Small intestine (tissue), 7 donors: ENCODE measurements at regions not wholly inside any gene's neighbourhood (a gene's known extent, or its start where the extent isn't known, plus 50 kb on each side); places are given as distances from the start of the nearest gene placed in this dataset.

Experiments used
- DNase-seq, 2 donors: peaks; one replicate each; pipeline versions ENCODE4 v3.0.0 to v3.0.0-alpha.2; 2013
- FAIRE-seq: peaks from 2 replicates; lab custom pipeline; 2012; peaks lifted over from hg19 to GRCh38; lab: Jason Lieb, UNC
- H3K27ac ChIP-seq, 3 donors: one replicate each; pipeline ENCODE4 v1.5.1; 2013; ENCODE audit warnings: low read length in 2 of 3, mild to moderate bottlenecking in 2 of 3, control low read depth in 1 of 3, inconsistent platforms in 1 of 3, low read depth in 1 of 3, moderate library complexity in 1 of 3
- H3K27me3 ChIP-seq, 3 donors: one replicate each; pipeline ENCODE4 v1.6.1; 2013; ENCODE audit warnings: low read length in 3 of 3, inconsistent platforms in 1 of 3; ENCODE audit not compliant: control insufficient read depth in 3 of 3, insufficient read depth in 3 of 3
- H3K36me3 ChIP-seq, 3 donors: one replicate each; pipeline ENCODE4 v1.6.1; 2013; ENCODE audit warnings: low read length in 3 of 3, inconsistent platforms in 1 of 3, low read depth in 1 of 3, mild to moderate bottlenecking in 1 of 3, moderate library complexity in 1 of 3; ENCODE audit not compliant: control insufficient read depth in 3 of 3, insufficient read depth in 2 of 3
- H3K4me1 ChIP-seq, 3 donors: one replicate each; pipeline ENCODE4 v1.6.1; 2013; ENCODE audit warnings: low read length in 2 of 3, inconsistent platforms in 1 of 3, low read depth in 1 of 3, mild to moderate bottlenecking in 1 of 3, moderate library complexity in 1 of 3; ENCODE audit not compliant: control insufficient read depth in 3 of 3, insufficient read depth in 2 of 3
- H3K4me3 ChIP-seq, 3 donors: one replicate each; pipeline ENCODE4 v1.5.1; 2013; ENCODE audit warnings: low read length in 3 of 3, control low read depth in 1 of 3, inconsistent platforms in 1 of 3, low read depth in 1 of 3, mild to moderate bottlenecking in 1 of 3, moderate library complexity in 1 of 3
- H3K9me3 ChIP-seq, 2 donors: one replicate each; pipeline ENCODE4 v1.6.1; 2013; ENCODE audit warnings: low read depth in 1 of 2, low read length in 1 of 2; ENCODE audit not compliant: control insufficient read depth in 2 of 2, insufficient read depth in 1 of 2
- WGBS, 3 donors: extraction: QIAGEN DNeasy Blood & Tissue Kit; methylation state at CpG; one replicate each; pipeline ENCODE4 v1.1.7; 2013; 5-methylcytosine and 5-hydroxymethylcytosine counted together
- donor health status: healthy with polysubstance abuse.
- donor health status: control.
- donor health status: control.
- donor health status: Bipolar disorder and iron deficiency.
- donor health status: healthy.

DNA sequence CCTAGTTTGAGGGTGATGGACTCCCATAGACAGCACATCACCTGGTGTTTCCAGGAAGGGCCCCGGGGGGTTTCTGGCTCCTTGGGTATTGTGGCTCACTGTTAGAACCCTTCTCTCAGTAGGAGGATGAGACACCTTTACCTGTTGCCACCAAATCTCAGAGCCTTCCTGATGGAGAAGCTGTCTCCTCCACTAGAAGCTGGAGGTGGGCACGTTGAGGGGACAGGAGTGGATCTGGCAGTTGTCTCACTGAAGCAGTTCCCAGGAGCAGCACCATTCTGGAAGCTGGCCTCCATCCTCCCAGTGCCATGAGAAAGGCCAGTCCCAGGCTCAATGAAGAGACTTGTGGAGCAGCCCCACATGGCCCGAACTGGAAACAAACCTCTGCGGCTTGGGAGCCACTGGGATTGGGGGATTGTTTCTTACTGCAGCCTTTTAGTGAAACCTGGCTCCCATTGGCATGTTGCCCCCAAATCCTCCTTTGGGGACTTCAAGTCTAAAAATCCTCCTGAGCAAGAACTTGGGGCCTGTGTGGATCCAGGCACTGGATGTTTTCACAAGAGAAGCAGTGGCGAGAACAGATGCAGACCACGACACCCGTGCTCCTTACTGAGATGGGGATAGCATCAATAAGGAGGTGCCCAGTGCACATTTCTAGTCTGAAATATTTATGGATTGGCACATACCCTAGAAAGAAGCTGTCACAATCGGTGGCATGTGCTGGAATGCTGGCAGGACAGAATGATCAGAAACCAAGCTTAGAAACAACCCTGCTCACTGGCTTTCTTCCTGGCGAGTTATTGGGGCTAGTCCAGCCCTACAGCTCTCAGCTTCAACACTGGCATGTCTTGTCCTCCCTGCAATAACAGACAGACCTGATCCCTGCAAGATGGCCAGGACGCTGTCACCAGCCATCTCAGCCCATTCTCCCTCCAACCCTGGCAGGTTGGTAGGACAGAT, 223.7 kb upstream of the AJAP1 start:
- no peaks in the 10 kb centered on the region for H3K9me3 ChIP-seq
- H3K36me3 ChIP-seq, result no peaks in the 10 kb centered on the region
- H3K4me3 ChIP-seq, result no peak overlapping the region
- 81 to 87% (median 84%) methylated on average over 10 of the region's 10 CpGs for WGBS, 3 donors
- no peaks in the 10 kb centered on the region for H3K4me1 ChIP-seq
- no peak overlapping the region for H3K27ac ChIP-seq
- DNase-seq (no peak), FAIRE-seq (no peak)
- no peaks in the 10 kb centered on the region for H3K27me3 ChIP-seq

DNA sequence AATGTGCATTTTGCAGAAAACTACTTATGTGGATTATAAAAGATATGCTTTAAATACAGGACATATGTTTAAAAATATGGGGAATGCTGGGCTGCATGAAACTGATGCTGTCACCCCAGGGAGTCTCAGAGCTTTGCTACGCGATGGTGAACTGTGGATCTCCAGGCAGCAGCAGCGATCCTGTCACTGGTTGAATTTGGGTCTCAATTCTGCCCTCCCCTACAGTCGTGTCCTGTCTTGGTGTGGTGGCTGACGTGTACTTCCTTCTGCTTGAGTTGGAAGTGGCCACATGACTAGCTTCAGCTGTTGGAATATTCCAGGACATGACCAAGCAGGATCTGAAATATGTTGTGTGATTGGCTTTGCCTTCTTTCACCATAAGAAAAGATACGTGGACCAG, 222.9 kb upstream of the AJAP1 start:
- Histone ChIP-seq H3K36me3 (no peaks in the 10 kb centered on the region), H3K4me3 (no peak overlapping the region), H3K9me3 (peaks cover 0 to 1% of the 10 kb centered on the region in 2 donors), H3K4me1 (no peaks in the 10 kb centered on the region), H3K27ac (no peak overlapping the region), H3K27me3 (no peaks in the 10 kb centered on the region)
- DNase-seq, result no peak
- no peak for FAIRE-seq
- 70 to 84% (median 74%) methylated on average over 6 of the region's 6 CpGs for WGBS, 3 donors

- DNase-seq (no peak), FAIRE-seq (no peak)
- WGBS, 3 donors, result 80 to 93% (median 87%) methylated on average over 7 of the region's 7 CpGs
- H3K27ac ChIP-seq, result no peak overlapping the region
- H3K36me3 ChIP-seq, result no peaks in the 10 kb centered on the region
- no peaks in the 10 kb centered on the region for H3K27me3 ChIP-seq
- H3K4me1 ChIP-seq, result no peaks in the 10 kb centered on the region
- H3K4me3 ChIP-seq, result no peak overlapping the region
- peaks cover 0 to 1% of the 10 kb centered on the region in 2 donors for H3K9me3 ChIP-seq
Observed at GRCh38 chr1:4433075-4433474, 221.3 kb upstream of the AJAP1 start.

DNA sequence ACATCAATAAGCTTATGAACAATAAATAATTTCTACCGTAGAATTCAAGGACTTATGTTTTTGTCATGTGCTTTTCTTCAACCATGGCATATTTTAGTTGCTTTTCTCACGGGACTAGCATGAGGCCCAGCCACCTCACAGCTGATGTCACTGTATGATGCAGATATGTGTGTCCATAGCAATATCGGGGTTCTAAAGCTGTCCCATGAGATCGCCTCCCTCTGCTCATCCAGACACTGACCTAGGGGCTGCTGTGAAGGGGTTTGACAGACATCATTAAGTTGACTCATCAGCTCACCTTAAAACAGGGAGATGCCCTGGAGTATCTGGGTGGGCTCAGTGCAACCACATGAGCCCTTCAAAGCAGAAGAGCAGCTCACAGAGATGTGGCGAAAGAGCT, 210.3 kb upstream of the AJAP1 start:
- no peaks in the 10 kb centered on the region for H3K9me3 ChIP-seq
- H3K27me3 ChIP-seq, result peaks cover 0 to 2% (median 0%) of the 10 kb centered on the region in 3 donors
- no peaks in the 10 kb centered on the region for H3K36me3 ChIP-seq
- FAIRE-seq, result no peak
- no peak for DNase-seq
- no peak overlapping the region for H3K27ac ChIP-seq
- WGBS, 3 donors, result 69 to 88% (median 82%) methylated on average over 5 of the region's 5 CpGs
- H3K4me3 ChIP-seq, result no peak overlapping the region
- no peaks in the 10 kb centered on the region for H3K4me1 ChIP-seq

- WGBS, 3 donors, result 55 to 70% (median 60%) methylated on average over 11 of the region's 11 CpGs
- Histone ChIP-seq H3K9me3 (no peaks in the 10 kb centered on the region), H3K4me1 (no peaks in the 10 kb centered on the region), H3K36me3 (no peaks in the 10 kb centered on the region), H3K27me3 (no peaks in the 10 kb centered on the region), H3K4me3 (no peak overlapping the region), H3K27ac (no peak overlapping the region)
- DNase-seq (no peak), FAIRE-seq (no peak)
Observed at GRCh38 chr1:4447778-4448420, 206.5 kb upstream of the AJAP1 start.

DNA sequence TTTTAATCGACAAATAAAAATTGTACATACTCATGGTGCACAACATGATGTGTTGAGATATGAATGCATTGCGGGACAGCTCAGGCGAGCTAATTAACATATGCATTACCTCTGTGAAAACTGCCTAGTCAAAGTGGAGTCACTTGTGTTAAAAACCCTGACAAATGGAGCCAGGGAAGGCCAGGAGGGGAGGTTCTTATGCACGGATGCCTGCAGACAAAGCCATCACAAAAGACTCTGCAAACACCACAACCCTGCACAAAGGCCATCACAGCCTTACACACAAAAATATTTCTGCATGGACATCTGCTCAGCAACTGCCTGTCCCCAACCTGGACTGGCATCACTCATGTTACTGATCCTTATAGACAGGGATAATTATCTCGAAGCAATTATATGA, 204.4 kb upstream of the AJAP1 start:
- no peak for DNase-seq
- Histone ChIP-seq H3K36me3 (no peaks in the 10 kb centered on the region), H3K9me3 (no peaks in the 10 kb centered on the region), H3K4me3 (no peak overlapping the region), H3K4me1 (no peaks in the 10 kb centered on the region), H3K27ac (no peak overlapping the region), H3K27me3 (no peaks in the 10 kb centered on the region)
- FAIRE-seq, result no peak
- 76 to 79% (median 77%) methylated on average over 5 of the region's 5 CpGs for WGBS, 3 donors

GRCh38 chr1:4452701-4453100, 201.7 kb upstream of the AJAP1 start:
- no peak overlapping the region for H3K4me3 ChIP-seq
- no peaks in the 10 kb centered on the region for H3K4me1 ChIP-seq
- DNase-seq (no peak), FAIRE-seq (no peak)
- WGBS, 3 donors, result 53 to 64% (median 58%) methylated on average over 1 of the region's 1 CpG
- no peak overlapping the region for H3K27ac ChIP-seq
- no peaks in the 10 kb centered on the region for H3K27me3 ChIP-seq
- H3K9me3 ChIP-seq, result no peaks in the 10 kb centered on the region
- H3K36me3 ChIP-seq, result no peaks in the 10 kb centered on the region

DNA sequence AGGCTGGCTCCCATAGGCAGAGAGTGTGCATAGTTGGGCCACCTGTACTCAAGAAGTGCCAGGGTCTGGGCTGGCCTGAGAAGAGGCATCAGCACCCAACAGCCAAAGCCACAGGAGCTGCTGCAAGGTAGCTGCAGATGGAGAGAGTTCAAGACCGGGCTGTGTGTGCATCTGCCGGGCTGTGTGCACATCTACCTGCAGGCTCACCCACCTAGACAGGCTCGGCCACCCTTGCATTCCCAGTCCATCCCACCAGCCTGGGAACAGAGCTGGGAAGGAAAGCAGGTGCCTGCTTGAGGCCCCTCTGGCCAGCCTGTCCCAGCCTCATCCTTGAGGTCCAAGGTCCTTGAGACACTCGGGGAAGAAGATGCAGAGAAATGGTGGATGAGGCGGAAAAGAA, 194.4 kb upstream of the AJAP1 start:
- H3K36me3 ChIP-seq, result no peaks in the 10 kb centered on the region
- H3K4me3 ChIP-seq, result no peak overlapping the region
- FAIRE-seq (no peak), DNase-seq (no peak)
- H3K27me3 ChIP-seq, result no peaks in the 10 kb centered on the region
- WGBS, 3 donors, result 76 to 85% (median 77%) methylated on average over 5 of the region's 5 CpGs
- H3K27ac ChIP-seq, result no peak overlapping the region
- no peaks in the 10 kb centered on the region for H3K4me1 ChIP-seq
- H3K9me3 ChIP-seq, result no peaks in the 10 kb centered on the region
